Testis (tissue), 2 donors: ENCODE measurements at regions not wholly inside any gene's neighbourhood (a gene's known extent, or its start where the extent isn't known, plus 50 kb on each side); places are given as distances from the start of the nearest gene placed in this dataset.

Experiments
- DNase-seq: peaks from one replicate; pipeline ENCODE4 v3.0.0-alpha.2; 2019
- H3K27ac ChIP-seq, 2 donors: fragments of 200-600 bp; sonication (generic); one replicate each; pipeline ENCODE4 v1.5.1; 2019
- H3K27me3 ChIP-seq: fragments of 200-600 bp; sonication (generic); one replicate; pipeline ENCODE4 v1.5.1; 2019
- H3K36me3 ChIP-seq: fragments of 200-600 bp; sonication (generic); one replicate; pipeline ENCODE4 v1.5.1; 2017; ENCODE audit warnings: low read depth; ENCODE audit errors: missing control alignments
- H3K4me1 ChIP-seq: fragments of 200-600 bp; sonication (generic); one replicate; pipeline ENCODE4 v1.5.1; 2019
- H3K4me3 ChIP-seq, 2 donors: fragments of 200-600 bp; sonication (generic); one replicate each; pipeline ENCODE4 v1.5.1; 2017 to 2019
- H3K9me3 ChIP-seq: fragments of 200-600 bp; sonication (generic); one replicate; pipeline ENCODE4 v1.5.1; 2017
- POLR2A ChIP-seq: fragments of 450-650 bp; IDR thresholded peaks from one replicate; pipeline ENCODE4 v1.6.1; 2017; ENCODE audit warnings: antibody characterized with exemption, mild to moderate bottlenecking, moderate library complexity
- WGBS, 2 donors: methylation state at CpG; one replicate each; pipeline ENCODE4 v1.1.5; 2018; 5-methylcytosine and 5-hydroxymethylcytosine counted together
- intact Hi-C: fragments of 100-400 bp; cut with DNase I; formaldehyde crosslinking; loops from one replicate; pipeline ENCODE4 v1.15.1; 2023; ENCODE audit warnings: low total_unique reads
- TF ChIP-seq, protein P1 (sequence below), 3 experiments: fragments of 450-650 bp in 2 of 3; fragments of 200-600 bp in 1 of 3; sonication (generic) in 1 of 3; IDR thresholded peaks; one replicate each; pipeline ENCODE4 v1.5.1; 2016 to 2019; ENCODE audit warnings: antibody characterized with exemption in 3 of 3, mild to moderate bottlenecking in 2 of 3, moderate library complexity in 1 of 3

DNA sequence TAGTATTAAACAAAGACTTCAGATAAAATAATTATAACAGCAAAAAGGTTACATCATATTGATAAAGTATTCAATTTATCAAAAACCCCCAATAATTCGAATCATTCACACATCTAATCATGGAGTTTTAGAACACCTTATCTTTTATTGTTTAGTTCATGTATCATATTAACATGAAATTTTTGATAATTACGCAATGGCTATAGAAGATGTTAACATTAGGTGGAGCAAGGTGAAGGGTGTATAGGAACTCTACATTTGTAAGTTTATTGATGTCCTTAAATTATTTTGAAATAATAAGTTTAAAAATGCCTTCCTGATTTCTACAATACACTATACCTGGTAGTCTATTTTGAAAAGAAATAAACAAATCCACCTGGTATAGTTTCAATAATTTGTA, 696.5 kb upstream of the BCHE start:
- Histone ChIP-seq H3K27ac (no peak overlapping the region), H3K36me3 (no peaks in the 10 kb centered on the region), H3K9me3 (no peaks in the 10 kb centered on the region), H3K4me1 (no peaks in the 10 kb centered on the region), H3K27me3 (no peaks in the 10 kb centered on the region), H3K4me3 (no peak overlapping the region)
- intact Hi-C loops = no loop called here
- TF ChIP-seq, protein P1, sequence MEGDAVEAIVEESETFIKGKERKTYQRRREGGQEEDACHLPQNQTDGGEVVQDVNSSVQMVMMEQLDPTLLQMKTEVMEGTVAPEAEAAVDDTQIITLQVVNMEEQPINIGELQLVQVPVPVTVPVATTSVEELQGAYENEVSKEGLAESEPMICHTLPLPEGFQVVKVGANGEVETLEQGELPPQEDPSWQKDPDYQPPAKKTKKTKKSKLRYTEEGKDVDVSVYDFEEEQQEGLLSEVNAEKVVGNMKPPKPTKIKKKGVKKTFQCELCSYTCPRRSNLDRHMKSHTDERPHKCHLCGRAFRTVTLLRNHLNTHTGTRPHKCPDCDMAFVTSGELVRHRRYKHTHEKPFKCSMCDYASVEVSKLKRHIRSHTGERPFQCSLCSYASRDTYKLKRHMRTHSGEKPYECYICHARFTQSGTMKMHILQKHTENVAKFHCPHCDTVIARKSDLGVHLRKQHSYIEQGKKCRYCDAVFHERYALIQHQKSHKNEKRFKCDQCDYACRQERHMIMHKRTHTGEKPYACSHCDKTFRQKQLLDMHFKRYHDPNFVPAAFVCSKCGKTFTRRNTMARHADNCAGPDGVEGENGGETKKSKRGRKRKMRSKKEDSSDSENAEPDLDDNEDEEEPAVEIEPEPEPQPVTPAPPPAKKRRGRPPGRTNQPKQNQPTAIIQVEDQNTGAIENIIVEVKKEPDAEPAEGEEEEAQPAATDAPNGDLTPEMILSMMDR (IDR thresholded peaks at IDR 0.05) = no peak
- TF ChIP-seq POLR2A = no peak
- WGBS, 2 donors = 79 to 93% methylated on average over 2 of the region's 2 CpGs
- no peak for DNase-seq

DNA sequence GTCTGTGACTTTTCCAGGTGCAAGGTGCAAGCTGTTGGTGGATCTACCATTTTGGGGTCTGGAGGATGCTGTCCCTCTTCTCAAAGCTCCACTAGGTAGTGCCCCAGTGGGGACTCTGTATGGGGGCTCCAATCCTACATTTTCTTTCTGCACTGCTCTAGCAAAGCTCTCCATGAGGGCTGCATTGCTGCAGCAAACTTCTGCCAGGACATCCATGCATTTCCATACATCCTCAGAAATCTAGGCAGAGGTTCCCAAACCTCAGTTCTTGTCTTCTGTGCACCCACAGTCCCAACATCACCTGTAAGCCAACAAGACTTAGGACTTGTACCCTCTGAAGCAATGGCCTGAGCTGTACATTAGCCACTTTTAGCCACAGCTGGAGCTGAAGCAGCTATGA, 694.5 kb upstream of the BCHE start:
- no peaks in the 10 kb centered on the region for H3K36me3 ChIP-seq
- no peak overlapping the region for H3K27ac ChIP-seq
- H3K27me3 ChIP-seq = no peaks in the 10 kb centered on the region
- no peak overlapping the region for H3K4me3 ChIP-seq
- H3K4me1 ChIP-seq = no peaks in the 10 kb centered on the region
- intact Hi-C loops = no loop called here
- no peak for DNase-seq
- no peaks in the 10 kb centered on the region for H3K9me3 ChIP-seq
- TF ChIP-seq POLR2A = no peak
- TF ChIP-seq, protein P1 (IDR thresholded peaks at IDR 0.05) = no peak

DNA sequence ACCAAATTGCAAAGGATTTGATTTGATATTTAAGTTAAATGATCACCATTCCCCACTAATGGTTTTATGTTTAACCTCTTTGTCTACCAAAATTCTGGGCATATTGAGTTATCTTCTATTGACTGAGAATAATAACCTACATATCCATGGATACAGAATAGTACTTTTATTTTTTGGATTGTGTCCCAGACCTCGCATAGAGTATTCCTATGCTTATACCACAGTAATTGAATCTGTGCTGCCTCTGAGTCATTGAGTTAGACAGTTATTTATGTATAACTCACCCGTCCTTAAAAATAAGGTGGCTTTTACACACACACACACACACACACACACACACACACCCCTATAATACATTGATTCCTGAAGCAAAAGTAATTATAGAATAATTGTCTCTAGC, 690.1 kb upstream of the BCHE start:
- H3K4me1 ChIP-seq = no peaks in the 10 kb centered on the region
- WGBS, 2 donors = 53 to 64% methylated on average over 2 of the region's 2 CpGs
- H3K27me3 ChIP-seq = no peaks in the 10 kb centered on the region
- no peaks in the 10 kb centered on the region for H3K9me3 ChIP-seq
- TF ChIP-seq, protein P1 (IDR thresholded peaks at IDR 0.05) = no peak
- no peak for TF ChIP-seq POLR2A
- H3K4me3 ChIP-seq = no peak overlapping the region
- DNase-seq = no peak
- H3K27ac ChIP-seq = no peak overlapping the region
- H3K36me3 ChIP-seq = no peaks in the 10 kb centered on the region
- intact Hi-C loops = no loop called here

DNA sequence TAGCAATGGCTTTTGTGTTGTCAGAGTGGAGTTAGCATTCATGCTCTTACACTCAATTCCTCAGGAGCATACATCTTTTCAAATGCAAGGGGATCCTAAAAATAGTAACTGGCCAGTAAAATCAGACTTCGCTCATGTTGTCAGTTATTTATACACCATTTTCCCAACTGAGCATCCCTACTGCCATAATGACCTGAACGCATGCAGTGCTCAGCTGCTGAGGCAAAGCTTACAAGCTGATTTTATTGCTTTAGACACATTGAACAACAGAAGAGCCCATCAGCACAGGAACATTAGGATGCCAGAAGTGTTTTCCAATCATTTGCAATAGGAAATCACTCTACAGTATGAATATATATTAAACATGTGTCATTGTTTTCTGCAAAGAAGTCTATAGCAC, 689.7 kb upstream of the BCHE start:
- Histone ChIP-seq H3K27ac (no peak overlapping the region), H3K36me3 (no peaks in the 10 kb centered on the region), H3K27me3 (no peaks in the 10 kb centered on the region), H3K4me3 (no peak overlapping the region), H3K9me3 (no peaks in the 10 kb centered on the region), H3K4me1 (no peaks in the 10 kb centered on the region)
- intact Hi-C loops = no loop called here
- 82 to 91% methylated on average over 2 of the region's 2 CpGs for WGBS, 2 donors
- DNase-seq = no peak
- no peak for TF ChIP-seq POLR2A
- TF ChIP-seq, protein P1 (IDR thresholded peaks at IDR 0.05) = no peak

DNA sequence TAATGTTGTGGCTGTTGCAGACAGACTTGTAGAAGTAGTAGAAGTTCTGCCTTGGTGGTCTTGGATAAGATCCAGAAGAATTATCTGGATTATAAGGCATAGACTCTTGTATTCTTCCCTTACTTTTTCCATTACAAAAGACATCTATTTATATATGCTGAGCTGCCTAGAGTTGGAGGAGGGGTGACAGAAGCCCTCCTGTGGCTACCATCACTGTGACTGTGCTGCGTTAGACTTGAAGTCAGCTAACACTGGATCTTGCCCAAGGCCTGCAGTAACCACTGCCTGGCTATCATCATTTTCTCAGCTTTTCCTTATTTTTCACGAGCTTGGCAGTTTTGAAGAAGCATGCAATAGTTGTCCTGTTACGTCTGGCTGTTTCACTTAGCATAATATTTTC, 684.8 kb upstream of the BCHE start:
- Histone ChIP-seq H3K27me3 (no peaks in the 10 kb centered on the region), H3K36me3 (no peaks in the 10 kb centered on the region), H3K27ac (no peak overlapping the region), H3K4me3 (no peak overlapping the region), H3K4me1 (no peaks in the 10 kb centered on the region), H3K9me3 (no peaks in the 10 kb centered on the region)
- 78 to 85% methylated on average over 3 of the region's 3 CpGs for WGBS, 2 donors
- TF ChIP-seq POLR2A = no peak
- TF ChIP-seq, protein P1 (IDR thresholded peaks at IDR 0.05) = no peak
- no peak for DNase-seq
- intact Hi-C loops = no loop called here
